ENCODE measurements at regions not wholly inside any gene's neighbourhood (a gene's known extent, or its start where the extent isn't known, plus 50 kb on each side); places are given as distances from the start of the nearest gene placed in this dataset.

GRCh38 chr9:81264516-81264915 lies 424.8 kb downstream of the TLE1 start (continued):
- TF ChIP-seq HCFC1 (IDR thresholded peaks at IDR 0.05; ENCODE audit: low read length) (no peak), USF2 (IDR thresholded peaks at IDR 0.05; ENCODE audit: borderline replicate concordance, low read depth, low read length) (no peak), CREB1 (IDR thresholded peaks at IDR 0.05; ENCODE audit: low read depth) (no peak), FOXM1 (IDR thresholded peaks at IDR 0.05; ENCODE audit: low read depth, low read length) (no peak), ETV6 (conservative IDR thresholded peaks at IDR 0.05 in 1 of 2, IDR thresholded peaks at IDR 0.05 in 1 of 2; ENCODE audit: borderline replicate concordance in 1 of 2, low read depth in 1 of 2) (no peak), IKZF1 (conservative IDR thresholded peaks at IDR 0.05) (no peak), SMC3 (IDR thresholded peaks at IDR 0.05; ENCODE audit: borderline replicate concordance, low read length) (no peak), ZZZ3 (IDR thresholded peaks at IDR 0.05; ENCODE audit: control insufficient read depth, insufficient read length, low read depth) (no peak)

GRCh38 chr9:81259896-81260295 lies 429.5 kb downstream of the TLE1 start:
- ChIA-PET CTCF (interaction anchor here (0.5 to 0.6 kb wide), 2 partner anchors 34 to 1084 kb away, joined by 3 read pairs; no protein-coding TSS in a partner anchor), SMC1A (ENCODE audit: uncharacterized antibody, unreplicated experiment) (no interaction called here), POLR2A (no interaction called here), RAD21 (ENCODE audit: unreplicated experiment) (no interaction called here)
- Histone ChIP-seq H3K9me3 (replicated peaks; ENCODE audit: control insufficient read depth, insufficient read depth, low read length) (no peaks in the 10 kb centered on the region), H3K36me3 (ENCODE audit: control insufficient read depth in 2 of 2, insufficient read depth in 2 of 2, low read length in 1 of 2) (no peaks in the 10 kb centered on the region), H3K4me2 (ENCODE audit: control insufficient read depth, insufficient read depth) (no peak overlapping the region), H4K20me1 (ENCODE audit: control insufficient read depth, insufficient read depth) (no peaks in the 10 kb centered on the region), H3K4me1 (ENCODE audit: control insufficient read depth, insufficient read depth, low read length) (no peaks in the 10 kb centered on the region), H3K27me3 (replicated peaks in 1 of 2; ENCODE audit: control insufficient read depth in 2 of 2, insufficient read depth in 2 of 2, low read length in 1 of 2) (no peaks in the 10 kb centered on the region), H3K9ac (ENCODE audit: control insufficient read depth, insufficient read depth, low read length) (no peak overlapping the region), H3K4me3 (no peak overlapping the region), H3K79me2 (ENCODE audit: control insufficient read depth, insufficient read depth, low read length) (no peaks in the 10 kb centered on the region), H2AFZ (ENCODE audit: control insufficient read depth, low read depth, low read length) (no peak overlapping the region), H3K27ac (ENCODE audit: control insufficient read depth, insufficient read depth) (no peak overlapping the region)
- no TSS peak for BruUV-seq (replicated peaks)
- TF ChIP-seq USF1 (IDR thresholded peaks at IDR 0.05; ENCODE audit: borderline replicate concordance, extremely low read length, insufficient read depth, low read depth, low read length), result no peak
- TF ChIP-seq SREBF2 (IDR thresholded peaks at IDR 0.05; ENCODE audit: low read length), result no peak
- no peak for TF ChIP-seq SP1 (IDR thresholded peaks at IDR 0.05; ENCODE audit: low read depth, low read length)
- no peak for TF ChIP-seq FOXM1 (IDR thresholded peaks at IDR 0.05; ENCODE audit: low read depth, low read length)
- TF ChIP-seq ZNF24 (IDR thresholded peaks at IDR 0.05), result no peak
- TF ChIP-seq NFXL1 (IDR thresholded peaks at IDR 0.05; ENCODE audit: borderline replicate concordance), result no peak
- TF ChIP-seq POLR2AphosphoS2 (IDR thresholded peaks at IDR 0.05; ENCODE audit: low read depth, low read length), result no peak
- TF ChIP-seq RUNX3 (IDR thresholded peaks at IDR 0.05; ENCODE audit: low read length), result no peak
- TF ChIP-seq ZNF274 (IDR thresholded peaks at IDR 0.05; ENCODE audit: insufficient read depth, insufficient read length), result no peak
- no peak for TF ChIP-seq RELA (IDR thresholded peaks at IDR 0.05; ENCODE audit: borderline replicate concordance, partially characterized antibody)
- TF ChIP-seq CHD2 (IDR thresholded peaks at IDR 0.05; ENCODE audit: borderline replicate concordance, low read depth, low read length), result no peak
- TF ChIP-seq CEBPB (IDR thresholded peaks at IDR 0.05; ENCODE audit: borderline replicate concordance in 1 of 2, low read depth in 2 of 2, low read length in 2 of 2), result no peak
- no peak for TF ChIP-seq SUZ12 (IDR thresholded peaks at IDR 0.05; ENCODE audit: unreplicated experiment)
- no peak for TF ChIP-seq CBX5 (IDR thresholded peaks at IDR 0.05; ENCODE audit: low read depth)
- no peak for TF ChIP-seq SMAD1 (IDR thresholded peaks at IDR 0.05; ENCODE audit: low read depth, partially characterized antibody)
- TF ChIP-seq GATAD2B (conservative IDR thresholded peaks at IDR 0.05; ENCODE audit: low read depth), result no peak
- no peak for TF ChIP-seq NFYA (IDR thresholded peaks at IDR 0.05; ENCODE audit: borderline replicate concordance, low read depth, low read length)
- TF ChIP-seq NBN (IDR thresholded peaks at IDR 0.05), result no peak
- no peak for TF ChIP-seq SMAD5 (IDR thresholded peaks at IDR 0.05; ENCODE audit: low read depth)
- intact Hi-C loops (cut with micrococcal nuclease; ENCODE audit: unreplicated experiment) (no loop called here), in situ Hi-C loops (cut with MboI) (no loop called here)
- FAIRE-seq (no peak), ATAC-seq (no peak), DNase-seq (ENCODE audit: low read depth, low spot score) (no peak)
- WGBS (ENCODE audit: insufficient coverage, insufficient replicate concordance, low lambda C conversion rate, missing lambda C conversion rate), result 36% methylated on average over 2 of the region's 2 CpGs

Measured in GM12878 (cell line).